Activated CD4-positive, alpha-beta T cell treated with anti-CD3 and anti-CD28 coated beads, Interleukin-2, amount 10 ng/mL, durations not matched to agents 7 days and 5 days (primary cell): ENCODE measurements at regions not wholly inside any gene's neighbourhood (a gene's known extent, or its start where the extent isn't known, plus 50 kb on each side); places are given as distances from the start of the nearest gene placed in this dataset.

Experiments used
- CTCF ChIA-PET: fragments of 350-600 bp; sonication (Branson Sonifier 250); formaldehyde crosslinking; loops from one replicate; lab custom pipeline; 2021; ENCODE audit warnings: antibody characterized with exemption; lab: Charles Lee
- POLR2A ChIA-PET: fragments of 350-600 bp; sonication (Branson Sonifier 250); formaldehyde crosslinking; loops from one replicate; lab custom pipeline; 2021; ENCODE audit warnings: antibody characterized with exemption; lab: Charles Lee
- DNase-seq: peaks from one replicate; pipeline ENCODE4 v3.0.0-alpha.2; 2020
- H3K27ac Mint-ChIP-seq: one replicate; pipeline ENCODE4 v1.8.0; 2021; ENCODE audit warnings: mild to moderate bottlenecking, moderate library complexity, mixed read lengths
- H3K27me3 Mint-ChIP-seq: one replicate; pipeline ENCODE4 v1.8.0; 2021; ENCODE audit warnings: mixed read lengths
- H3K36me3 Mint-ChIP-seq: one replicate; pipeline ENCODE4 v1.8.0; 2021; ENCODE audit warnings: low read depth, mixed read lengths
- H3K4me1 Mint-ChIP-seq: one replicate; pipeline ENCODE4 v1.8.0; 2021; ENCODE audit warnings: mixed read lengths
- H3K4me3 Mint-ChIP-seq: one replicate; pipeline ENCODE4 v1.8.0; 2021; ENCODE audit warnings: mild to moderate bottlenecking, moderate library complexity, mixed read lengths
- H3K9me3 Mint-ChIP-seq: one replicate; pipeline ENCODE4 v1.8.0; 2021; ENCODE audit warnings: mixed read lengths

DNA sequence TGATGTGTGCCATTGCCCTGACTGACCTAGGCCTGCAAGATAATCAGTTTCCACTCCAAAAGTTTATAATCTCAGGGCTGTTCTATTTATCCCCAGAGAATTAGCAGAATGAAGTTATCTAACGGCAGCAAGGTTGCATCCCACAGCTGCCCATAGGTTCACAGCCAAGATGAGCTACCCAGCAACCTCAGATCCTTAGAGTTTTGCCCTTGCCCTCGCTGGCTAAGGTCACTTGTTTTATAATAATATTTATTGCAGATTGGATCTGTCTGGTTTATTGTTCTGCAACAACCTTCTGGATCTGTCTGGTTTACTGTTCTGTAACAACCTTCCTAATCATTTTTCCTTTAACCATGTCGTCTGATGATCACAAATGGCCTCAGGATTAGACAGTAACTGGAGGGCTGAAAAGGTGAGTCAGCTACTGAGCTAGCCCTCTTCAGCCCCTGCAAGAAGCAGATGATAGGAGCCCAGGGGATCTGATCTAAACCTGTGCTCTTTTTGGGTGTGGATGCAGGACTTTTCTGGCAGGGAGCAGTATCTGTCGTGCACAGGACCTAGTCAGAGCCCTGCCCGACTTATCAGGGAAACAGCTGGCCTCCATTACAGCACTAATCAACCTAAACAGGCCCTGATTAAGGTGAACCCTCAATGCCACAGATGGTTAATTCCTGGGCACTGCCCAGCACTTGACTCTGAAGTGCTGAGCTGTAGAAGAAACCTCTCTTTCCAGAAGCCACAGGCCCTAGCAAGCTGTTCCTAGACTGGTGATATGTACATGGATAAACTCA lies 642.9 kb upstream of the KIRREL3 start:
- CTCF ChIA-PET, result interaction anchor here (0.5 to 1.4 kb wide), 3 partner anchors 10 to 1391 kb away, joined by 3 to 4 read pairs (median 3); no protein-coding TSS in a partner anchor
- DNase-seq, result no peak
- H3K4me1 Mint-ChIP-seq, result peaks cover 2% of the 10 kb centered on the region
- POLR2A ChIA-PET, result no interaction called here
- no peak overlapping the region for H3K4me3 Mint-ChIP-seq
- no peaks in the 10 kb centered on the region for H3K9me3 Mint-ChIP-seq
- no peak overlapping the region for H3K27ac Mint-ChIP-seq
- no peaks in the 10 kb centered on the region for H3K27me3 Mint-ChIP-seq
- no peaks in the 10 kb centered on the region for H3K36me3 Mint-ChIP-seq

DNA sequence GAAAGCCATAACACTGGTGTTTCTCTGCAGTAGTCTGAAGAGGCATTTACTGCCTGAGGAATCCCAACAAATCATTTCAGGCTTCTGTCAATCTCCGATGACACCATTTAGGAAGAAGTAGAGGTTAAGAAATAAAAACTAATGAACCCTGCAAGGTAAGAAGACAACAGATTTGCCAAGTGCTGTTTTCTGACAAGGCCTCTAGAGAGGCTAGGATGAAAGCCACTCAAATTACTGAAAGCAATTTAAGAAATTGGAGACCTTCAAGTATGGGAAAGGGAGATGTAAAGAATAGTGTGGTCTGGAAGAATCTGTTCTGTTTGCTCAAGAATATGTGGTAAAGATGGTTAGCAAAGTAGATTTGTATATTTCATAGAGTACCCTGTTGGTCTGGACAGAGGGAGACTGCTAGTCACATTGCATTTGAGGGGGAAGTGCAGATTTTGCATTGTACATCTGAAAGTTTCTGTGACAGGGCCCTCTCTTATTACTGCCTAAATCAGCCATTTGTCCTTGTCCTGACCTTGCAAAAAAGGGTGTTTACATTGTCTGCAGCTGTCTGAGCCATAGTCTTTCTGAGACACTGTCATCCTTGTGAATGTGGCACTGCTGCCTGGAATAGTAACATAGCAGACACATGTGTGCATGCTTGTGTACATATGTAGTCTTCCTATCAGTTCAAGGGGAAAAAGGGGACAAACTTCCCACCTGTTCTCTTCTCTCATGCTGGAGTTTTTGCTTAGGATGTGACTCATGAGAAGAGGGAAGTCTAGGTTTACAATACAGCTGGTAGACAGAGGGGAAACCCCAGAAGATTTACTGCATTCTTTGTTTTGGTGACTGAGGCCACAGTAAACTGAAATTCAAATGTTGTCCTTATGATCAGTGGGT lies 640.2 kb upstream of the KIRREL3 start:
- no peak overlapping the region for H3K27ac Mint-ChIP-seq
- no peaks in the 10 kb centered on the region for H3K27me3 Mint-ChIP-seq

DNA sequence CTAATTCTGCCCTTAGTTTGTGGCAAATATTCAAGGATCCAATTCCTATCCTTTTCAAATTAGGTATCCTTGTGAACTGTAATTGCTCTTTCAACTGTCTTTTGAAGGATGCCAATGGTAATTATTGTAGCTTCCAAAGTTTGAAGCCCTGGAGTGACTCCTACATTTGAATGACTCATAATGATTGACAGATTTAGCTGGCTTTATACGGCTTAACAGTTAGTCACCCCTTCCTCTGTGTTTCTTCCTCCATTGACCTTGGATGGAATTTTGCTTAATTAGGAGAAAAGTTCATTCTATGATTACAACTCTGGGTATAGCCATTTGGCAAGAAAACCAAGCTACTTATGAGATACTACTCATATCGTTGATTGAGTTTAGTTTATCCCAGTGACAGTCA lies 639.3 kb upstream of the KIRREL3 start:
- ChIA-PET POLR2A (no interaction called here), CTCF (no interaction called here)
- DNase-seq, result no peak
- Mint-ChIP-seq H3K36me3 (no peaks in the 10 kb centered on the region), H3K27me3 (no peaks in the 10 kb centered on the region), H3K4me3 (no peak overlapping the region), H3K9me3 (no peaks in the 10 kb centered on the region), H3K27ac (no peak overlapping the region), H3K4me1 (no peaks in the 10 kb centered on the region)

More for the DNA sequence above, 640.2 kb upstream of the KIRREL3 start:
- H3K4me1 Mint-ChIP-seq, result no peaks in the 10 kb centered on the region
- H3K9me3 Mint-ChIP-seq, result no peaks in the 10 kb centered on the region
- CTCF ChIA-PET, result no interaction called here
- POLR2A ChIA-PET, result no interaction called here
- DNase-seq, result no peak
- H3K36me3 Mint-ChIP-seq, result no peaks in the 10 kb centered on the region
- H3K4me3 Mint-ChIP-seq, result no peak overlapping the region

DNA sequence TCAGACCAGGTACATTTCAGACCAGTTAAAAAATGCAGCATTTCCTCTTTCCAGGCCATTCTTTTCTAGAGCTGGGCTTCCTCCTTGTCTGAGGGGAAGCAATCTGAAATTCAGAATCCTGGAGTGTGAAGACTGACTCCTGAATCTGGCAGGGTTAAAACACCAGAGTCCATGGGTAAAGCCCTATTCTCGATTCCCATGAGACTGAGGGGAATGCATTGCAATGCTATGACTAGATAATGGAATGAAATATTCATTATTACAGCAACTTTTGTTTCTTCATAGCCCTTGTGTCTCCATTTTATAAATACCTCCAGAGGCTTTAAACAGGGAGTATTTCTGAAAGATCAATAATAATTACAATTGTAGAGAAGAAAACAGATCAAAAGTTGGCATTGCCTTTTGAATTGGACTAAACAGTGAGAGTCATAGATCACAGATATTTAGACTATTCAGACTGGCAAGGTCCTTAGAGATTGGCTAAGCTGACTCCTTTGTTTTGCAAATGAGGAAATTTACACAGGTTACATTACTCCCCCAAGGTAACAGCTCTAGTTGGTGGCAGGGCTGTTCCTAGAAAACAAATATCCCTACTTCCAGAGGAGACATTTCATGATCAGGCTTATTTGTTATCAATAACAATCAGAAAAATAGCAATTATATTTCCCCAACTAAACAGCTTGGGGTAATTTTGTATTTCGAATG lies 632.6 kb upstream of the KIRREL3 start:
- no peak overlapping the region for H3K27ac Mint-ChIP-seq
- no peaks in the 10 kb centered on the region for H3K27me3 Mint-ChIP-seq
- no peaks in the 10 kb centered on the region for H3K4me1 Mint-ChIP-seq
- H3K36me3 Mint-ChIP-seq, result no peaks in the 10 kb centered on the region
- DNase-seq, result no peak
- ChIA-PET POLR2A (no interaction called here), CTCF (interaction anchor here (1.1 kb wide), 1 partner anchor 11 kb away, joined by 3 read pairs; no protein-coding TSS in a partner anchor)
- no peaks in the 10 kb centered on the region for H3K9me3 Mint-ChIP-seq
- H3K4me3 Mint-ChIP-seq, result no peak overlapping the region

DNA sequence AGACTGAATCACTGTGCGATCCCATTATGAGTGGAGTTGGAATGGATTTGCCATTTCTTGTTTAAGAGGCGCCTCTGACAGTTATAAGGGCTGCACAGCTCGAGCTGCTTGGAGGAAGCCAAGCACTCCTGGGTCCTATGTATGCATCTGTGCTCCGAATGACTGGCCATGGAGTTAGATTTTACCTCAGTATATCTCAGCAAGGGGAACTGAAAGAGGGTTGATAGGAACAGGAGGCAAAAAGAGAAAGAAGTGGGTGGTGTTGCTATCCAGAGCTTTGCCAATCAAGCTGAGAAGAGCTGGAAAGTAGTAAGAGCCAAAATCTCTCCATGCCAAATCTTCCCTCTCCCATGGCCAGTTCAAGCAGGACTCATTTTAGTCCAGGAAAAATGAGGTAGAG lies 632.0 kb upstream of the KIRREL3 start:
- H3K4me1 Mint-ChIP-seq, result no peaks in the 10 kb centered on the region

DNA sequence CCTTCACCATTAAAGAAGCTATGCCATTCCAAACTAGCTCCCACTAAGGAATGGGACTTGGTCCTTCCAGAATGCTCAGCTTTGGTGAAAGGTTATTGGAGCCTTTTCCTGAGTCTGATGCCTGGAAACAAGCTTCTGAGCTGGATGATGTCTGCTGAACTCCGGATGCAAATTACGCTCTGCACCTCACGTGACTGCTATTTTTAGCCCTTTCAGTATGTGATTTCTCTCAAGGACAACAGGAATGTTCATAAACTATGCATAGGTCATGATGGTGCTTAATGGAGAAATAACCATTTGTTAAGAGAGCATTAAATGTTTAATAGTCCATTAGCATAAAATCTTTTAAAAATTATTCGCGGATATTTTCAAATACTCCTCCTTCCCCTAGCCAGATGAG lies 631.4 kb upstream of the KIRREL3 start:
- Mint-ChIP-seq H3K27ac (no peak overlapping the region), H3K4me3 (no peak overlapping the region), H3K9me3 (no peaks in the 10 kb centered on the region), H3K36me3 (no peaks in the 10 kb centered on the region), H3K4me1 (no peaks in the 10 kb centered on the region), H3K27me3 (no peaks in the 10 kb centered on the region)
- CTCF ChIA-PET, result no interaction called here
- no peak for DNase-seq
- POLR2A ChIA-PET, result no interaction called here

More for the DNA sequence above, 632.0 kb upstream of the KIRREL3 start:
- Mint-ChIP-seq H3K4me3 (no peak overlapping the region), H3K9me3 (no peaks in the 10 kb centered on the region), H3K36me3 (no peaks in the 10 kb centered on the region), H3K27me3 (no peaks in the 10 kb centered on the region), H3K27ac (no peak overlapping the region)
- DNase-seq, result no peak
- CTCF ChIA-PET, result no interaction called here
- POLR2A ChIA-PET, result no interaction called here

DNA sequence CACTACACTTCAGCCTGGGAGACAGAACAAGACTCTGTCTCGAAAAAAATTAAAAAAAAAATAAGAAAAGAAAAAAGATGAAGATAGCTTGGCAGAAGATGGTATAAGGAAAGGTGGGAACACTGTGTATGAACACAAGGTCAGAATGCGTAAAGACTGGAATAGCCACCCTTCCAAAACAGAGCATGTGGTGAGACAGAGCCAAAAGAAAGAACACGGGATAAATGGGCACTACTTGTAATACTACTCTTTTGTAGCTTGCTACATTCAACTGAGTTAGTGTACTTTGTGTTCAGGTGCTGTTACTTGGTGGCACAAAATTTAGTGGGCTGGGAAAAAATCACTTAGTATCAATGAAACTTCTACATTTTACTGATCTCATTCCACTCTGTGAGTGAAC lies 628.6 kb upstream of the KIRREL3 start:
- CTCF ChIA-PET, result no interaction called here
- H3K4me1 Mint-ChIP-seq, result no peaks in the 10 kb centered on the region
- no peaks in the 10 kb centered on the region for H3K36me3 Mint-ChIP-seq
- H3K27me3 Mint-ChIP-seq, result no peaks in the 10 kb centered on the region
- H3K27ac Mint-ChIP-seq, result no peak overlapping the region
- H3K9me3 Mint-ChIP-seq, result no peaks in the 10 kb centered on the region
- H3K4me3 Mint-ChIP-seq, result no peak overlapping the region
- POLR2A ChIA-PET, result no interaction called here
- DNase-seq, result no peak

DNA sequence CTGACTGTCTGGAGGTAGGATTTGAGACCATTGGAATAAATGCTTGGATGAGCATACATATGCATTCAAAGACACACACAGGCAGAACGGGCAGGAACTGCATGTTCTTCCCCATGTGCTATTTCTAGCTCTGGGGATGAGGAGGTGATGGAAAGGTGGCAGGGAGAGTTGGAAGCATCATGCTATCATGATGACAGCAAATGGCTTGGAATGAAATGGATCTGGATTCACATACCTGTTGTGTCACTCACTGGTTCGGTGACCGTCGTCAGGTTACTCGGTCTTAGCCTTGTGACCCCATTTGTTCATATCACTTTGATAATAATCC lies 627.9 kb upstream of the KIRREL3 start:
- H3K27me3 Mint-ChIP-seq, result no peaks in the 10 kb centered on the region
- H3K9me3 Mint-ChIP-seq, result no peaks in the 10 kb centered on the region
- POLR2A ChIA-PET, result no interaction called here
- CTCF ChIA-PET, result no interaction called here
- H3K4me1 Mint-ChIP-seq, result no peaks in the 10 kb centered on the region
- no peak overlapping the region for H3K27ac Mint-ChIP-seq
- H3K36me3 Mint-ChIP-seq, result no peaks in the 10 kb centered on the region
- no peak for DNase-seq
- H3K4me3 Mint-ChIP-seq, result no peak overlapping the region

DNA sequence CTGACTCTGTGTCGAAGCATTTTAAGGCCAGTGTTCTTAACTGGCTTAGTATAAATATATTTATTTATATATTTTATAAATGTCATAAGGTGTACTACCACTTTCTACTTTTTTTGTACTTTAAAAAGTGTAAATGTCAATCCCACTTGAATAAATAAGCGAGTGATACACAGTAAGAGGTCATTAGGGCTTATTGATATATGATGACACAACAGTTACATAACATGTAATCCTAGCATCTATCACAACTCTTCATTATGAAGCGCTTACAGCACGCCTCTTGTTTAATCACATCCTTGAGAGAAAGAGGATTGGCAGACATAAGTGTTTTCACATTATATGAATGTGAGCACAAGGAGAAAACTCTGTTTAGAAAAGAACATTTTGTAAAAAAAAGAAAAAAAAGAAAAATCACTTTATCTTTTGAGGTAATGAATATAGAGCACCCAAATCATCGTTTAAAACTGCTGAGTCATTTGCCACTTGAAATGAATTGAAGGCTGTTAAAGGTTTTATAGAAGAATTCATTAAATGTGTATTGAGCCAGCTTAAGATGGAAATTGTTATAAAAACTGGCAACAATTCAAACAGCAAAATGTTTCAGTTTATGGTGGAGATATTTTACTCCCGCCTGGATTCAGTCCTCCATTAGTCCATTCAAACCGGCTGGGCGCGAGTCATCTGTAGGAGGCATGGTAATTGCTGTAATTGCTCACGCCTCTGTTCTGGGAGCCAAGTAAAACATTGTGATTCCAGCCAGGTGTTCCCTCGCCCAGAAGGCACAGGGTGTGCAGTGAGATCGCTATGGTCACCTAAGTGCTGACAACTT lies 627.3 kb upstream of the KIRREL3 start:
- ChIA-PET POLR2A (no interaction called here), CTCF (no interaction called here)
- DNase-seq, result no peak
- no peak overlapping the region for H3K27ac Mint-ChIP-seq
- no peak overlapping the region for H3K4me3 Mint-ChIP-seq
- no peaks in the 10 kb centered on the region for H3K36me3 Mint-ChIP-seq
- H3K4me1 Mint-ChIP-seq, result no peaks in the 10 kb centered on the region
- H3K9me3 Mint-ChIP-seq, result no peaks in the 10 kb centered on the region
- H3K27me3 Mint-ChIP-seq, result no peaks in the 10 kb centered on the region

DNA sequence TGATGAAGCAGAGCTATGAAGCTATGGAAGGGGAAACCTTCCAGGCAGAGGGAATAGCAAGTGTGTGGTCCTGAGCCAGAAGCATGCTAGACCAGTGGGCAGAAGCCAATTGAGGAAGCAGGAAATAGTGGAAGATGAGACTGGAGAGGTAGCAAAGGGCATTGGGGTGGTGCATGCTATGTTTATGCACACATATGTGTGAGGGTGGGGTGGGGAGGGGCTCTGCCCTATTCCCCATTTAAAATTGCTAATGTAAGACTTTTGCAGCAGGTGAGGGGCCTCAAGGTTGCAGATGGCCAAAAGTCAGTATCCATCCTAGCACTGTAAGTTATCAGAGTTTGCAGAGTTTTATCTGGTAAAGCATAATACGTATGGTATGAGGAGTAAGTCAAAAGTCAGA lies 626.6 kb upstream of the KIRREL3 start:
- POLR2A ChIA-PET, result no interaction called here

DNA sequence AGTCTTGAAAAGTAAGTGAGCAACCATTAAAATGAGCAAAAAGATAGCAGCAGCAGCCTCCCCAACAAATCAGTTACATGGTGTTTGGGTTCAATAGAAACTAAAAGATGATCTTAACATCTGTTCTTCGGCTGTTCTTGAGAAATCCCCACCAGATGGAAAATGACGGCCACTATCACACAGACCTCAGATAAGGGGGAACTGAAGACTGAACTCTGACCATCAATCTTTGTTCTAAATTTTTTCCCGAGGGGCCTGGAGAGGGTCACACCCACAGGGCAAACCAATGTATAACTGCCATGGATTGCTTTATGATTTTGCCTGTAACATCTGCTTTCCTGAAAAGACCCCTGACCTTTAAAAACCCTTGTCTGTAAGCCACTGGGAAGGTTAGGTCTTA lies 624.8 kb upstream of the KIRREL3 start:
- Mint-ChIP-seq H3K27ac (no peak overlapping the region), H3K36me3 (no peaks in the 10 kb centered on the region), H3K9me3 (no peaks in the 10 kb centered on the region), H3K27me3 (no peaks in the 10 kb centered on the region), H3K4me3 (no peak overlapping the region), H3K4me1 (no peaks in the 10 kb centered on the region)
- no peak for DNase-seq
- POLR2A ChIA-PET, result no interaction called here
- CTCF ChIA-PET, result no interaction called here

More for the DNA sequence above, 626.6 kb upstream of the KIRREL3 start:
- Mint-ChIP-seq H3K9me3 (no peaks in the 10 kb centered on the region), H3K4me3 (no peak overlapping the region), H3K4me1 (no peaks in the 10 kb centered on the region), H3K36me3 (no peaks in the 10 kb centered on the region), H3K27ac (no peak overlapping the region), H3K27me3 (no peaks in the 10 kb centered on the region)
- no peak for DNase-seq
- CTCF ChIA-PET, result no interaction called here

DNA sequence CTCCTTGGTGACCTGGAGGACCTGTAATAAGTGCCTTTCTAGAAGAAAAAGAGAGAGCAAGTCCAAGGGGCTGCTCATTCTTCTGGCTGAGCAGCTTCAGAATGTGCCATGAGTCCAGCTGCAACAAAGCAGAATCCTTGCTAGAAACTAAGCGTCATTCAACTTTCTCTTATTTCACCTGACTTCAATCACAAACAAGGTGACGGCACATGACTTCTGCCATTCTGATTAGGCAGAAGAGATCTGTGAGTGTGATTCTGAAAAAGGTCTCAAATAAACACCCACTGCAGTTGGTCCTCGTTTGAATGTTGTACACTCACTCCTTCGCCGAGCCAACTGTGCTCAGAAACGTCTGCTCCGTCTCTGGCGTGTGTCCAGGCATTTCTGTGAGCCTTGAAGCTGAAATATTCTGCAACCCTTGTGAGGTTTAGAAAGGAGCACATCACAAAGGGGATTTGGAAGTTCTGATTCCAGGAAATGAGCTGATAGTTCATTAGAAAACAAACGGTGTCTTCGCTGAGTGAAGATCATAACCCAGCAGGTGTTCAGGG lies 623.8 kb upstream of the KIRREL3 start:
- CTCF ChIA-PET, result no interaction called here
- Mint-ChIP-seq H3K36me3 (no peaks in the 10 kb centered on the region), H3K27ac (no peak overlapping the region), H3K4me3 (no peak overlapping the region), H3K4me1 (no peaks in the 10 kb centered on the region), H3K9me3 (no peaks in the 10 kb centered on the region), H3K27me3 (no peaks in the 10 kb centered on the region)
- DNase-seq, result no peak
- POLR2A ChIA-PET, result no interaction called here
